A673 (cell line): ENCODE measurements at regions not wholly inside any gene's neighbourhood (a gene's known extent, or its start where the extent isn't known, plus 50 kb on each side); places are given as distances from the start of the nearest gene placed in this dataset.

Experiments
- BruUV-seq: library from RNA; stranded (reverse); fragments of 400-500 nt; replicated peaks from 2 replicates; lab custom pipeline; 2021; lab: Mats Ljungman, UMichigan
- CTCF ChIA-PET: fragments of 300-600 bp; sonication (Branson Sonifier 250); formaldehyde crosslinking; loops from one replicate; lab custom pipeline; 2022; ENCODE audit warnings: antibody characterized with exemption; lab: Charles Lee
- POLR2A ChIA-PET: fragments of 300-600 bp; sonication (Branson Sonifier 250); formaldehyde crosslinking; loops from one replicate; lab custom pipeline; 2022; ENCODE audit warnings: antibody characterized with exemption; ENCODE audit not compliant: low non-redundant PET; lab: Charles Lee
- DNase-seq: peaks from one replicate; pipeline ENCODE4 v3.0.0-alpha.2; 2015; ENCODE audit warnings: low spot score
- H3K27ac ChIP-seq: fragments of 200-600 bp; sonication (generic); 2 replicates; pipeline ENCODE4 v1.5.1; 2016; ENCODE audit warnings: mixed run types, low read depth, mild to moderate bottlenecking, mixed read lengths, antibody characterized with exemption, low read length; ENCODE audit not compliant: poor library complexity, severe bottlenecking
- H3K27me3 ChIP-seq: fragments of 200-600 bp; sonication (generic); replicated peaks from 2 replicates; pipeline ENCODE4 v1.6.1; 2017; ENCODE audit warnings: mixed run types, low read depth, mild to moderate bottlenecking, mixed read lengths, antibody characterized with exemption, low read length; ENCODE audit not compliant: insufficient read depth, poor library complexity
- H3K36me3 ChIP-seq: fragments of 200-600 bp; sonication (generic); 2 replicates; pipeline ENCODE4 v1.6.1; 2016; ENCODE audit warnings: mixed run types, mild to moderate bottlenecking, mixed read lengths, antibody characterized with exemption, low read length; ENCODE audit not compliant: insufficient read depth, poor library complexity, severe bottlenecking
- H3K4me1 ChIP-seq: fragments of 200-600 bp; sonication (generic); 2 replicates; pipeline ENCODE4 v1.6.1; 2017; ENCODE audit warnings: mixed run types, mild to moderate bottlenecking, mixed read lengths, antibody characterized with exemption, low read length; ENCODE audit not compliant: insufficient read depth, poor library complexity, severe bottlenecking
- H3K4me3 ChIP-seq: fragments of 200-600 bp; sonication (generic); 2 replicates; pipeline ENCODE4 v1.5.1; 2016; ENCODE audit warnings: low read depth, mixed run types, mild to moderate bottlenecking, mixed read lengths, low read length; ENCODE audit not compliant: poor library complexity, severe bottlenecking
- H3K9me3 ChIP-seq: fragments of 200-600 bp; sonication (generic); 2 replicates; pipeline ENCODE4 v1.6.1; 2016; ENCODE audit warnings: mixed run types, low read depth, mild to moderate bottlenecking, mixed read lengths, antibody characterized with exemption, low read length; ENCODE audit not compliant: poor library complexity, severe bottlenecking
- CTCF ChIP-seq: fragments of 300-800, 200-600 bp; sonication (generic); conservative IDR thresholded peaks from 2 replicates; pipeline ENCODE4 v1.5.1; 2017; ENCODE audit warnings: low read depth, mild to moderate bottlenecking, antibody characterized with exemption, low read length, moderate library complexity, mixed read lengths
- EZH2 ChIP-seq: fragments of 200-600 bp; sonication (generic); IDR thresholded peaks from 2 replicates; pipeline ENCODE4 v1.6.1; 2017; ENCODE audit warnings: borderline replicate concordance, low read depth, mild to moderate bottlenecking, mixed read lengths, antibody characterized with exemption, low read length; ENCODE audit not compliant: poor library complexity, severe bottlenecking
- intact Hi-C: fragments of 100-400 bp; cut with micrococcal nuclease; formaldehyde crosslinking; loops from one replicate; pipeline ENCODE4 v1.10.0; 2022; ENCODE audit not compliant: unreplicated experiment

GRCh38 chr16:6309271-6309670 is 1023.4 kb upstream of the RBFOX1 start:
- ChIA-PET CTCF (no interaction called here), POLR2A (no interaction called here)
- Histone ChIP-seq H3K4me3 (no peak overlapping the region), H3K36me3 (no peaks in the 10 kb centered on the region), H3K27ac (no peak overlapping the region), H3K27me3 (no peaks in the 10 kb centered on the region), H3K4me1 (no peaks in the 10 kb centered on the region), H3K9me3 (peaks cover 3% of the 10 kb centered on the region)
- intact Hi-C loops = no loop called here
- no peak for TF ChIP-seq EZH2
- TF ChIP-seq CTCF = no peak
- DNase-seq = peak; percentile 39
- no TSS peak for BruUV-seq

- H3K36me3 ChIP-seq = no peaks in the 10 kb centered on the region
- DNase-seq = no peak
- H3K4me1 ChIP-seq = no peaks in the 10 kb centered on the region
- intact Hi-C loops = no loop called here
- H3K9me3 ChIP-seq = peaks cover 3% of the 10 kb centered on the region
- BruUV-seq = no TSS peak
- no peak for TF ChIP-seq CTCF
- TF ChIP-seq EZH2 = no peak
- no peak overlapping the region for H3K4me3 ChIP-seq
- no peak overlapping the region for H3K27ac ChIP-seq
- CTCF ChIA-PET = no interaction called here
- POLR2A ChIA-PET = no interaction called here
- H3K27me3 ChIP-seq = no peaks in the 10 kb centered on the region
Observed at GRCh38 chr16:6308176-6308575, 1024.5 kb upstream of the RBFOX1 start.

- BruUV-seq = no TSS peak
- Histone ChIP-seq H3K4me1 (no peaks in the 10 kb centered on the region), H3K27me3 (no peaks in the 10 kb centered on the region), H3K9me3 (peaks cover 8% of the 10 kb centered on the region), H3K36me3 (no peaks in the 10 kb centered on the region), H3K27ac (no peak overlapping the region), H3K4me3 (no peak overlapping the region)
- intact Hi-C loops = no loop called here
- ChIA-PET CTCF (no interaction called here), POLR2A (no interaction called here)
- TF ChIP-seq CTCF (no peak), EZH2 (no peak)
- no peak for DNase-seq
Observed at GRCh38 chr16:6300523-6300922, 1032.1 kb upstream of the RBFOX1 start.
